ENCODE measurements at regions not wholly inside any gene's neighbourhood (a gene's known extent, or its start where the extent isn't known, plus 50 kb on each side); places are given as distances from the start of the nearest gene placed in this dataset.

- no peak for DNase-seq
These were observed 58.6 kb downstream of the PHETA1 start for GRCh38 chr12:111310076-111310870.

- DNase-seq: no peak
These were observed 59.3 kb downstream of the PHETA1 start for GRCh38 chr12:111309584-111309983.

- DNase-seq: no peak
These were observed 60.4 kb downstream of the PHETA1 start for GRCh38 chr12:111308473-111308872.

GRCh38 chr12:111304642-111305071 is 64.2 kb downstream of the PHETA1 start:
- DNase-seq: peak; percentile 32

- no peak for DNase-seq
These were observed 65.4 kb downstream of the PHETA1 start for GRCh38 chr12:111303531-111303930.

GRCh38 chr12:111298582-111299436 is 70.1 kb downstream of the PHETA1 start:
- DNase-seq: peak; percentile 78

- no peak for DNase-seq
These were observed 71.0 kb downstream of the PHETA1 start for GRCh38 chr12:111297703-111298426.

- no peak for DNase-seq
These were observed 71.9 kb downstream of the PHETA1 start for GRCh38 chr12:111296906-111297463.

GRCh38 chr12:111295176-111295575 is 73.7 kb downstream of the PHETA1 start:
- no peak for DNase-seq

GRCh38 chr12:111293266-111294009 is 75.5 kb downstream of the PHETA1 start:
- DNase-seq: no peak

- no peak for DNase-seq
These were observed 77.5 kb downstream of the PHETA1 start for GRCh38 chr12:111291357-111291756.

- no peak for DNase-seq
These were observed 80.1 kb downstream of the PHETA1 start for GRCh38 chr12:111288771-111289170.

- DNase-seq: no peak
These were observed 81.6 kb downstream of the PHETA1 start for GRCh38 chr12:111287125-111287900.

GRCh38 chr12:111285200-111285599 is 83.7 kb downstream of the PHETA1 start:
- no peak for DNase-seq

GRCh38 chr12:111284709-111285108 is 84.2 kb downstream of the PHETA1 start:
- DNase-seq: no peak

GRCh38 chr12:111283966-111284365 is 84.9 kb downstream of the PHETA1 start:
- no peak for DNase-seq

GRCh38 chr12:111283521-111283920 is 85.4 kb downstream of the PHETA1 start:
- no peak for DNase-seq

GRCh38 chr12:111277570-111277969 is 91.3 kb downstream of the PHETA1 start:
- no peak for DNase-seq

GRCh38 chr12:111276146-111276545 is 92.7 kb downstream of the PHETA1 start:
- DNase-seq: no peak

- no peak for DNase-seq
These were observed 93.6 kb downstream of the PHETA1 start for GRCh38 chr12:111275308-111275707.

- peak; percentile 15 for DNase-seq
These were observed 94.1 kb downstream of the PHETA1 start for GRCh38 chr12:111274777-111275176.

Measured in dermis blood vessel endothelial cell (primary cell).